ENCODE measurements at regions not wholly inside any gene's neighbourhood (a gene's known extent, or its start where the extent isn't known, plus 50 kb on each side); places are given as distances from the start of the nearest gene placed in this dataset.
A peak's percentile ranks its signal among the peaks of the same experiment; 100 is the strongest.

- no peak overlapping the region for H3K9ac ChIP-seq (ENCODE audit: low read depth, low read length)
- H3K4me3 ChIP-seq (ENCODE audit: insufficient read depth, low read depth, low read length), result no peak overlapping the region
- BruUV-seq (replicated peaks), result no TSS peak
- H3K9me1 ChIP-seq (ENCODE audit: insufficient read depth, low read length), result no peaks in the 10 kb centered on the region; the same call in 1 of the 2 replicates
- no peaks in the 10 kb centered on the region for H4K20me1 ChIP-seq (ENCODE audit: insufficient read depth, low read length)
- no peak overlapping the region; a peak in 1 of 4 replicates for H4K8ac ChIP-seq (ENCODE audit: low read depth in 2 of 2, low read length in 2 of 2)
- H3K4me1 ChIP-seq (ENCODE audit: control insufficient read depth, insufficient read depth, low read length), result peaks cover 4% of the 10 kb centered on the region; the same call in 1 of the 2 replicates
- H4K5ac ChIP-seq (ENCODE audit: low read depth, low read length), result no peak overlapping the region; the same call in 1 of the 2 replicates
- H3K23ac ChIP-seq (ENCODE audit: low read depth, low read length), result 0 out of 2 replicates have a peak overlapping the region, but pooled peaks have one; percentile 20
- no peak overlapping the region for H3K18ac ChIP-seq (ENCODE audit: low read depth, low read length)
- H2AK5ac ChIP-seq (ENCODE audit: low read depth, low read length), result no peak overlapping the region; the same call in 1 of the 2 replicates
- H3K27ac ChIP-seq (ENCODE audit: insufficient read depth, low read length), result no peak overlapping the region
- TF ChIP-seq MAZ (IDR thresholded peaks at IDR 0.05; ENCODE audit: borderline replicate concordance, low read depth, low read length), result no peak
- TF ChIP-seq CEBPB (IDR thresholded peaks at IDR 0.05; ENCODE audit: low read depth, low read length), result no peak
- TF ChIP-seq RCOR1 (IDR thresholded peaks at IDR 0.05; ENCODE audit: insufficient replicate concordance, low read length), result no peak
- H3K36me3 ChIP-seq (ENCODE audit: control insufficient read depth, insufficient read depth, low read length), result no peaks in the 10 kb centered on the region
- dilution Hi-C loops (cut with HindIII; ENCODE audit: low sequenced_read_pairs, unreplicated experiment) (no loop called here), intact Hi-C loops (cut with micrococcal nuclease) (no loop called here), in situ Hi-C loops (cut with MboI; ENCODE audit: low sequenced_read_pairs) (no loop called here)
- no CpG with 5 or more reads among the region's 7 CpGs for WGBS, 2 experiments (ENCODE audit: extremely low coverage in 2 of 2, insufficient read length in 1 of 2)
- H2BK5ac ChIP-seq (ENCODE audit: low read depth, low read length, poor library complexity, severe bottlenecking), result no peak overlapping the region
- H3K14ac ChIP-seq (replicated peaks; ENCODE audit: low read depth, low read length), result peak overlapping the region; percentile 67; the same call in 1 of the 2 replicates
- H2BK20ac ChIP-seq (ENCODE audit: low read depth, low read length), result peak overlapping the region; percentile 39
- H2AFZ ChIP-seq (replicated peaks; ENCODE audit: low read length, poor library complexity), result peak overlapping the region; percentile 59
- no peaks in the 10 kb centered on the region for H3K79me1 ChIP-seq (ENCODE audit: low read depth in 1 of 2, low read length in 2 of 2)
- no peak overlapping the region for H2AK9ac ChIP-seq (replicated peaks; ENCODE audit: low read depth, low read length, poor library complexity)
- H3K56ac ChIP-seq (ENCODE audit: extremely low read depth, insufficient read depth, low read length), result no peak overlapping the region
- H3K27me3 ChIP-seq (ENCODE audit: control insufficient read depth, insufficient read depth, low read length), result no peaks in the 10 kb centered on the region
- POLR2A ChIA-PET (ENCODE audit: unreplicated experiment), result no interaction called here
- H2BK120ac ChIP-seq (ENCODE audit: low read depth, low read length), result peak overlapping the region; percentile 16
- no peak overlapping the region for H2BK15ac ChIP-seq (ENCODE audit: low read depth, low read length)
- 0 out of 2 replicates have a peak overlapping the region, but pooled peaks have one; percentile 5 for H3K4ac ChIP-seq (ENCODE audit: low read depth, low read length)
- H4K91ac ChIP-seq (ENCODE audit: insufficient read depth, low read depth, low read length), result 0 out of 2 replicates have a peak overlapping the region, but pooled peaks have one; percentile 18
- ATAC-seq (ENCODE audit: low read depth) (no peak), DNase-seq (no peak)
- no peaks in the 10 kb centered on the region for H3K9me3 ChIP-seq (ENCODE audit: control insufficient read depth, insufficient read depth, low read length)
- CTCF ChIA-PET, result interaction anchor here (0.6 to 0.7 kb wide), 3 partner anchors 76 to 1455 kb away, joined by 3 to 4 read pairs (median 3); no protein-coding TSS in a partner anchor
- no peak overlapping the region for H3K4me2 ChIP-seq (ENCODE audit: low read depth, low read length)
Measured at GRCh38 chr16:51951668-51952298, 595.2 kb downstream of the TOX3 start.

Measured in IMR-90 (cell line).